Cardiac muscle cell (in vitro differentiated cells and primary cell): ENCODE measurements at regions not wholly inside any gene's neighbourhood (a gene's known extent, or its start where the extent isn't known, plus 50 kb on each side); places are given as distances from the start of the nearest gene placed in this dataset.
"Not testable (repeated sequence)": the region's sequence is repeated elsewhere in the genome, so short reads cannot be mapped to it uniquely, and the experiment has no call there.

ENCODE experiments used
- DNase-seq, 2 donors: peaks; one replicate each; pipeline versions ENCODE4 v3.0.0 to v3.0.0-alpha.2; 2010 to 2017; ENCODE audit warnings: low read depth in 1 of 2, low spot score in 1 of 2
- H3K27ac ChIP-seq: fragments of 200-600 bp; sonication (generic); 2 replicates; pipeline ENCODE4 v1.5.1; 2016
- H3K27me3 ChIP-seq: fragments of 200-600 bp; sonication (generic); 2 replicates; pipeline ENCODE4 v1.6.0; 2016; ENCODE audit warnings: control low read depth
- H3K36me3 ChIP-seq: fragments of 200-600 bp; sonication (generic); 2 replicates; pipeline ENCODE4 v1.5.1; 2016; ENCODE audit warnings: control low read depth
- H3K4me1 ChIP-seq: fragments of 200-600 bp; sonication (generic); 2 replicates; pipeline ENCODE4 v1.8.1; 2017; ENCODE audit warnings: low read depth, mild to moderate bottlenecking, mixed run types
- H3K4me3 ChIP-seq: fragments of 200-600 bp; sonication (generic); 2 replicates; pipeline ENCODE4 v1.5.1; 2016; ENCODE audit warnings: mild to moderate bottlenecking
- H3K9me3 ChIP-seq: fragments of 200-600 bp; sonication (generic); 2 replicates; pipeline ENCODE4 v1.5.1; 2017; ENCODE audit warnings: low read depth, mild to moderate bottlenecking, control low read depth
- TF ChIP-seq, protein P1 (sequence below): IDR thresholded peaks from 2 replicates; pipeline ENCODE4 v1.5.1; 2012; ENCODE audit warnings: low read depth, mild to moderate bottlenecking, low read length

DNA sequence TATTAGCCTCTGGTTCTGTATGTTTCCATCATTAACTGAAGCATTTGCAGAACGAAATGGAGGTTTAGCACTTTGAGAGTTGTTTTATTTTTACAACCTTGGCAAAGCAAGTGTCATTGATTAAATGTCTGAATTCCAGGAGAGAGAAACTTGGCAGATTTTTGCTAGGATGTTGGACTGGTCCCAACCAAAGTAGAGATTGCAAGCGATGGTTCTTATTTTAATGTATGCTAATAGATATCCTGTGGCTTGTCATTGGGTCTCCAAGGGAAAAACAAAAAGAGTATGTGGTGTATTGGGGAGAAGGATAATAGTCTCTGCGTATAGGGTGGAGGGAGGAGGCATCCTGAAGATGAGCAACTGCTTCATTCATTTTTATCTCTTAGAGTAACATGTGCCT lies 457.2 kb upstream of the RUNX1 start:
- no peak overlapping the region for H3K4me3 ChIP-seq
- H3K36me3 ChIP-seq: no peaks in the 10 kb centered on the region
- TF ChIP-seq, protein P1, sequence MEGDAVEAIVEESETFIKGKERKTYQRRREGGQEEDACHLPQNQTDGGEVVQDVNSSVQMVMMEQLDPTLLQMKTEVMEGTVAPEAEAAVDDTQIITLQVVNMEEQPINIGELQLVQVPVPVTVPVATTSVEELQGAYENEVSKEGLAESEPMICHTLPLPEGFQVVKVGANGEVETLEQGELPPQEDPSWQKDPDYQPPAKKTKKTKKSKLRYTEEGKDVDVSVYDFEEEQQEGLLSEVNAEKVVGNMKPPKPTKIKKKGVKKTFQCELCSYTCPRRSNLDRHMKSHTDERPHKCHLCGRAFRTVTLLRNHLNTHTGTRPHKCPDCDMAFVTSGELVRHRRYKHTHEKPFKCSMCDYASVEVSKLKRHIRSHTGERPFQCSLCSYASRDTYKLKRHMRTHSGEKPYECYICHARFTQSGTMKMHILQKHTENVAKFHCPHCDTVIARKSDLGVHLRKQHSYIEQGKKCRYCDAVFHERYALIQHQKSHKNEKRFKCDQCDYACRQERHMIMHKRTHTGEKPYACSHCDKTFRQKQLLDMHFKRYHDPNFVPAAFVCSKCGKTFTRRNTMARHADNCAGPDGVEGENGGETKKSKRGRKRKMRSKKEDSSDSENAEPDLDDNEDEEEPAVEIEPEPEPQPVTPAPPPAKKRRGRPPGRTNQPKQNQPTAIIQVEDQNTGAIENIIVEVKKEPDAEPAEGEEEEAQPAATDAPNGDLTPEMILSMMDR: no peak
- no peaks in the 10 kb centered on the region for H3K4me1 ChIP-seq
- DNase-seq: peak in 1 of 2 donors; percentile 40
- no peaks in the 10 kb centered on the region for H3K9me3 ChIP-seq
- no peak overlapping the region for H3K27ac ChIP-seq
- H3K27me3 ChIP-seq: peaks cover 59% of the 10 kb centered on the region

- TF ChIP-seq, protein P1: no peak
- no peaks in the 10 kb centered on the region for H3K36me3 ChIP-seq
- peaks cover 48% of the 10 kb centered on the region for H3K27me3 ChIP-seq
- no peak for DNase-seq
- H3K4me1 ChIP-seq: no peaks in the 10 kb centered on the region
- no peak overlapping the region for H3K4me3 ChIP-seq
- no peak overlapping the region for H3K27ac ChIP-seq
- H3K9me3 ChIP-seq: no peaks in the 10 kb centered on the region
Measured at GRCh38 chr21:35504951-35505466, 455.9 kb upstream of the RUNX1 start.

DNA sequence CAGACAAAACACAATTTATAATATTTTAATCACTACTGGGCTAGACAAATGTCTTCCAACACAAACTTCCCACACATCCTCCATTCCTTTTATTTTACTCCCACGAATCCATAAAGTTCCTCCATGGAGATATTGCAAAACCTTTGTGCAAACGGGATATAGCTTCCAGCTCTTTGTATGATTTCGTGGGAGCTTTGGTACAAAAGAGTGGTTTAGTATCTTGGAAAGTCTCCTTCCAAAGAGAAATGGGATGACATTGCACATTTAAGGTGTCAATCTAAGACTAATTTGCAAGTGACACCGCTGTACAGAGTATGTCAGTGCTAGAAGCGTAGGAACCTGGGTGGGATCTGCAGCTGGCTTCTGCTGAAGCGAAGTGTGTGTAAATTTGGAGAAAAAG lies 455.2 kb upstream of the RUNX1 start:
- Histone ChIP-seq H3K4me1 (no peaks in the 10 kb centered on the region), H3K36me3 (no peaks in the 10 kb centered on the region), H3K4me3 (no peak overlapping the region), H3K27me3 (peaks cover 45% of the 10 kb centered on the region), H3K27ac (no peak overlapping the region), H3K9me3 (no peaks in the 10 kb centered on the region)
- peak in 1 of 2 donors; percentile 52 for DNase-seq
- TF ChIP-seq, protein P1: no peak

DNA sequence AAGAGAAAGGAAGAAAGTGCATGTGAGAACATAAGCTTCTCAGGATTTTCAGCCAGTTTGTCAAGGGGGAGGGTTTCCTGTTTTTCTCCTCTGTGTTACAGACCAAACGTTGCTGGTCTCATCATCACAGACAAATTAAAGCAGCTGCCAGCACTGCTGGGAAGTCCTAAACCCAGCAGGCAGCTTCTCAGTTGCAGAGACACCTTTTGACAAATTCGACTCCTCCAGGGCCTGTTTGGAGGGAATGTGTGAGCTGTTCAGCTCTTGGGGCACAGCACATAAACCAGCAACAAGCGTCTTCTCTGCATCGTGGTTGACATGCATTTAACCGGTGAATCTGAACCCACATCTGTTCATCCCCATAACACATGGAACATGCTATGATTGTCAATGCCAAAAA lies 454.6 kb upstream of the RUNX1 start:
- peak in 1 of 2 donors; percentile 80 for DNase-seq

GRCh38 chr21:35502821-35503220 lies 453.7 kb upstream of the RUNX1 start:
- Histone ChIP-seq H3K9me3 (no peaks in the 10 kb centered on the region), H3K27ac (no peak overlapping the region), H3K27me3 (peaks cover 34% of the 10 kb centered on the region), H3K4me3 (no peak overlapping the region), H3K36me3 (no peaks in the 10 kb centered on the region), H3K4me1 (no peaks in the 10 kb centered on the region)
- no peak for DNase-seq
- TF ChIP-seq, protein P1: no peak

More for the DNA sequence above, 454.6 kb upstream of the RUNX1 start:
- no peaks in the 10 kb centered on the region for H3K4me1 ChIP-seq
- no peak overlapping the region for H3K4me3 ChIP-seq
- H3K9me3 ChIP-seq: no peaks in the 10 kb centered on the region
- peaks cover 41% of the 10 kb centered on the region for H3K27me3 ChIP-seq
- TF ChIP-seq, protein P1: no peak
- H3K27ac ChIP-seq: no peak overlapping the region
- H3K36me3 ChIP-seq: no peaks in the 10 kb centered on the region

DNA sequence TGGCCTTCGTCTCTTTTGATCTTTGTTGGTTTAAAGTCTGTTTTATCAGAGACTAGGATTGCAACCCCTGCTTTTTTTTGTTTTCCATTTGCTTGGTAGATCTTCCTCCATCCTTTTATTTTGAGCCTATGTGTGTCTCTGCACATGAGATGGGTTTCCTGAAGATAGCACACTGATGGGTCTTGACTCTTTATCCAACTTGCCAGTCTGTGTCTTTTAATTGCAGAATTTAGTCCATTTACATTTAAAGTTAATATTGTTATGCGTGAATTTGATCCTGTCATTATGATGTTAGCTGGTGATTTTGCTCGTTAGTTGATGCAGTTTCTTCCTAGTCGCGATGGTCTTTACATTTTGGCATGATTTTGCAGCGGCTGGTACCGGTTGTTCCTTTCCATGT lies 448.4 kb upstream of the RUNX1 start:
- H3K4me1 ChIP-seq, H3K36me3 ChIP-seq, H3K27me3 ChIP-seq, H3K27ac ChIP-seq, DNase-seq, H3K9me3 ChIP-seq, H3K4me3 ChIP-seq: not testable (repeated sequence)
